Head of caudate nucleus (tissue), 42 donors: ENCODE measurements at regions not wholly inside any gene's neighbourhood (a gene's known extent, or its start where the extent isn't known, plus 50 kb on each side); places are given as distances from the start of the nearest gene placed in this dataset.

Experiments
- DNase-seq, 42 donors: peaks; one replicate each; pipeline versions ENCODE4 v3.0.0 to v3.0.0-alpha.2; 2020 to 2021; ENCODE audit warnings: mixed read lengths in 7 of 42
- intact Hi-C: fragments of 100-400 bp; cut with DNase I; formaldehyde crosslinking; loops from one replicate; pipeline ENCODE4 v1.15.0; 2022

DNA sequence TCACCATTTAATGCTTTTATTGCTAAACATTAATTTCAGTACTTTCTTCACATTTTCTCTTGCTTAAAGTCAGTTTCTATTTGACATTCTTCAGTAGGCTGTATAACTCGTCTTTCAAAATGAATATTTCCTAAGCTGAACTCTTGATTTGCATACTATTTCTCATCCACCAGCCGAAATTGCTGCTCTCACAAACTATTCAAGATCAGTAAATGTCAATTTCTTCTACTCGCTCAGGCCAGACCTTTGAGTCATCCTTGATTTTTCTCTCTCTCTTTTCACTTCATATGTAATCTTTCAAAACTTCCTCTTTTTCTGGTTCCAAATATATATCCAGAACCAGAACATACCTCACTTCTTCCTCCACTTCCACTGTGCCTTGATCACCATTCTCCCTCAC is 990.0 kb downstream of the KCNT2 start:
- intact Hi-C loops, result no loop called here
- DNase-seq, result no peak

DNA sequence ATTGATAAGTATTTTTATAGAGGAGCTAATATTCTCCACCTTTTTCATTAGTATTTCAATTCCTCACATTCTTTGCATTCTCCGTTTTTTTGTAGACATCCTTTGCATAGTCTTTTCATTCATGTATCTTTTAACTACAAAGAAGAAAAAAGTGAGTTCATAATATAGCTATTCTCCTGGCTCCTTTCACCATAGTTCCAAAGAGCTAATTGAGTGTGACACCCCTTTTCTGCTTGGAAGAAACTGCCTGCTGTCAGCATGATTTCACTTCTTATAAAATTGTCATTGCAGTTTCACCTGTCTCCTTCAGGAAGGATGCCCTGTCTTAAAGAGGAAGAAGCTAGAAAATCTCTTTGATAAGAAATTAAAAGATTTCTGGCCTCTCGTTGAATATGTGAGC is 991.1 kb downstream of the KCNT2 start:
- DNase-seq, result peak in 1 of 42 donors; percentile 4
- intact Hi-C loops, result no loop called here

DNA sequence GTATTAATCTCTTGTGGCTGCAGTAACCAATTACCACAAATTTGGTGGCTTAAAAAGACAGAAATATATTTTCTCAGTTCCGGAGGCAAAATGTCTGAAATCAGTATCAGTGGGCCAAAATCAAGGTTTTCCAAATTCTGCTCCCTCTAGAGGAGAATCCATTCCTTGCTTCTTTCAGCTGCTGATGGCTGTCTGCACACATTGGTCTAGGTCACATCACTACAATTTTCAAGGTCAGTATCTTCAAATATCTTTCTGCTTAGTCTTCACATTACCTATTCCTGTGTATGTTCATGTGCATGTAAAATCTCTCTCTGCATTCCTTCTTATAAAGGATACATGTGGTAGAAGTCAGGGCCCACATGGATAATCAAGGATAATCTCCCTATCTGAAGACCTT is 999.4 kb downstream of the KCNT2 start:
- no peak for DNase-seq
- intact Hi-C loops, result no loop called here

DNA sequence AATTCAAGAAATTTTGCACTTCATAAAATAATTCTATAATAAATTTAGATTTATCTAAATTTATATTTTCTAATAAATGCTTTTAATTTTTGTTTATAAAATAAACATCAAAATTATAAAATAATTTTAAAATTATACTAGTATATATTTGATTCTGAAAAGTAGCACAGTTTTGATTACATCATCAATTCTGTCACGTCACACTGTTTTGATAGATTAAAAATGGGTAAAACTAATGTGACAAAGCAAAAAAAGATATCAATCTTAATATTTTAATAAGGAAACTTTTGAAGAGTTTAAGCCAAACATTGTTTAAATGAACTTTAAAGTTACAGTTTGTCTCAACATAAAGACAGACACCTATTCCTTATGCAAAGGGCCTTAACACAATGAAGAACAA is 1001.8 kb downstream of the KCNT2 start:
- no peak for DNase-seq
- intact Hi-C loops, result no loop called here

DNA sequence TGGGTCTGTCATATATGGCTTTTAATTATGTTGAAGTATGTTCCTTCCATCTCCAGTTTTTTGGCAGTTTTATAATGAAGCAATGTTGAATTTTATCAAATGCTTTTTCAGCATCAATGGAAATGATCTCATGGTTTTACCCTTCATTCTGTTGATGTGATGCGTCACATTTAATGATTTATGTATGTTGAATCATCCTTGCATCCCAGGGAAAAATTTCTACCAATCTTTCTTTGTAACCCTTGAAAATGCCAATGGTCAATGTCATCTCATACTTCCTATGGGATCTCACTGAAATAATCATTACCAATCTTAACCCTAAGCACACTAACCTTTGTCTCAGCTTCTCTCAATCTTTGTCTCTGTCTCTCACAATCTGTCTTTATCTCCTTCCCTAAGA is 1004.0 kb downstream of the KCNT2 start:
- DNase-seq, result no peak
- intact Hi-C loops, result no loop called here

DNA sequence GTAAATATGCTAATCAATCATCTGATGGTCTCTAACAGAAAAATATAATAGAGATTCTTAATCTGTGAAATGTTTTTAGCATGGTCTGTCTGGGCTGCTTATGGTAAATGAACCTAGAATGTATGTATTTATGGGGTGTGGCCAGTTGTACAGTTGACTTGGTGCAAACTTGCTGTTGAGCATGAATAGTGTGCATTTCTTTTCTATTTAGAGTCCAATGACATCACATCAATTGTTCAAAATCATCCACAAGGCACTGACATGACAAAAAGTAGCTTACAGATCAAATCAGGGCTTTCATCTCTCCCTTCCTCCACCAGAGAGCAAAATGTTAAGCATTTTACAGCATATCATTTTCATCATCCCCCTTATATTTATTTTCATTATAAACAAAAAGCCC is 1010.3 kb downstream of the KCNT2 start:
- no peak for DNase-seq
- intact Hi-C loops, result no loop called here

DNA sequence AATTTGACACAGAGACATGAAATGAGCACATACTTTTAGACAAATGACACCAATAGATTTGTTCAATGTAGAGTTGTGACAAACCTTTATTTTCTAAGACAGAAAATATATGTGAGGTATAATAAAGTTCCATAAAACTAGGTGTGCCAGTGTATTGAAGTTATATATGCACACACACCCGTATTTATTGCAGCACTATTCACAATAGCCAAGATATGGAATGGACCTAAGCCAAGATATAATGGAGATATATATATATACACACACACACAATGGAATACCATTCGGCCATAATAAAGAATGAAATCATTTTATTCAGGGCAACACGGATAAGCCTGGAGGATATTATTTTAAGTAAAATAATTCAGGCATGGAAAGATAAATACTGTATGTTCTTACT is 1013.5 kb downstream of the KCNT2 start:
- intact Hi-C loops, result no loop called here
- no peak for DNase-seq

DNA sequence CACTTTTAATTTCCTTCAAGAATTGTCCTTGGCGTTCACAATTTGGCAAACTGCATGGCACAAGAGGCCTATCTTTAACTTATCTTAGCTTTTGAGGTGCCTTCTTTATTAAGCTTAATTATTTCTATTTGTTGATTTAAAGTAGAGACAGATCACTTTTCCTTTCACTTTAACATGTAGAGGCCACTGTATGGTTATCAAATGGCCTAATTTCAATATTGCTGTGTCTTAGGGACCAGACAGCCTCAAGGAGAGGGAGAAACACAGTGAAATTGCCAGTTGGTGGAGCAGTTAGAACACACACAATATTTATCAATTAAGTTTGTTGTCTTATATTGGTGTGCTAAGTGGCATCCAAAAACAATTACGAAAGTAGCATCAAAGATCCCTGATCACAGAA is 1013.9 kb downstream of the KCNT2 start:
- intact Hi-C loops, result no loop called here
- no peak for DNase-seq

DNA sequence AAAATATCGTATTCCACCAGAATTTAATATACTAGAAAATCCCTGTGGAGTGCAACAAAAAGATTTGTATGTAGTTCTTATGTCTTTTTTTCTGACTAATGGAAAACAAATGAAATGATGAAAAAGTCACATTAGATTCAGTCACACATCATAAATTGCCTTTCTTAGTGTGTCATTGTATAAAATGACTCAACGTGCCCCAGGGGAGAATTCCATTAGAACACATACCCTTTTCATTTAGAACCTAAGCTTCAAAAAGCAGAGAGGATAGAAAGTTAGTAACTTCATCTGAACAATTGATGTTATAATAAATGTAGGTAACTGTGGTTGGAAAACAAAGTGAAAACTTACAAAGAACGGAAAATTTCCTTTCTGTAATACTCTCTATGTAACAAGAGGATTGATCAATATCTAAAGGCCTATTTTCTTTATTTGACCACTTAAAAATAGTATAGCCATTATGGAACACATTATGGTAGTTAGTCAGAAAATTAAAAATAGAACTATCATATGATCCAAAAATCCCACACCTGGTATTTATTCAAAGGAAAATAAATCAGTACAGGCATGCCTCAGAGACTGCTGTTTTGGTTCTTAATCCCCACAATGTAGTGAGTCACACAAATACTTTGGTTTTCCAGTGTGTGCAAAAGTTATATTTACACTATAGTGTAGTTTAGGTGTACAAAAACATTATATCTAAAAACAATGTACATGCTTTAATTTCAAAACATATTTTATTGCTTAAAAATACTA is 1016.1 kb downstream of the KCNT2 start:
- DNase-seq, result no peak
- intact Hi-C loops, result no loop called here

DNA sequence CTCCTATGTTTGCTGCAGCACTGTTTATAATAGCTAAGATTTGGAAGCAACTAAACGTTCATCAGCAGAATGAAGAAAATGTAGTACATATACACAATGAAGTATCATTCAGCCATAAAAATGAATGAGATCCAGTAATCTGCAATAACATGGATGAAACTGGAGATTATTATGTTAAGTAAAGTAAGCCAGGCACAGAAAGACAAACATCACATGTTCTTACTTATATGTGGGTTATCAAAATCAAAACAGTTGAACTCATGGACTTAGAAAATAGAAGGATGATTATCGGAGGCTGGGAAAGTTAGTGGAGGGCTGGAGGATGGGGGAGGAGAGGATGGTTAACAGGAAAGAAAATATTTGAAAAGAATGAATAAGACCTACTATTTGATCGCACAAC is 1017.6 kb downstream of the KCNT2 start:
- intact Hi-C loops, result no loop called here
- no peak for DNase-seq

DNA sequence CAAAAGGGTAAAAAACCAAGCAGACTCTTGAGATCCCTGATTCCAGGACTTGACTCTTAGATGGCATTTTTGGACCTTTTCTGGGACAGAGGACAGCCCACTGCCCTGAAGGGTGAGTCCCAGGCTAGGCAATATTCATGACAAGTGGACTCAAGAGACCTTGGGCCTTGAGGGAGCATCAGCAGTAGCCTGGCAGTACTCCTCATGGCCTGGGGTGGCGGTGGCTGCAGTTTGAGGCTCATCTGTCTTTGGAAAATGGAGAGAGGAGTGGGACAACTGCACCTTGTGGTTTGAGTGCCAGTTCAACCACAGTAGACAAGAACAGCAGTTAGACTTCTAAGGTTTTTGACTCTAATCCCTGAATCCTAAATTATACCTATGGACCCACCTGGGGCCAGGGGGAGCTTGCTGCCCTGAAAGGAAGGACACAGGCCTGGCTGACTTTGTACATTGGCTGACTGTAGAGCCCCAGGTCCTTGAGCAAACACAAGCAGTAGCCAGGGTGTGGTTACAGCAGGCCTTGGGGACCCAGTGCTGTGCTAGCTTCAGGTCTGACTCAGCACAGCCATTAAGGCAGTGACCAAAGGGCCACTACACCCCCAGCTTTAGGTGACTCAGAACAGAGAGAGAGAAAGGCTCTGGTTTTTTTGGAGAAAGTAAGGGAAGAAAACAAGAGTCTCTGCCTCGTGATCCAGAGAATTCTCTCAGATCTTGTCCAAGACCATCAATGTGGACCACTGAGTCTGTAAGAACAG is 1023.2 kb downstream of the KCNT2 start:
- DNase-seq, result no peak

DNA sequence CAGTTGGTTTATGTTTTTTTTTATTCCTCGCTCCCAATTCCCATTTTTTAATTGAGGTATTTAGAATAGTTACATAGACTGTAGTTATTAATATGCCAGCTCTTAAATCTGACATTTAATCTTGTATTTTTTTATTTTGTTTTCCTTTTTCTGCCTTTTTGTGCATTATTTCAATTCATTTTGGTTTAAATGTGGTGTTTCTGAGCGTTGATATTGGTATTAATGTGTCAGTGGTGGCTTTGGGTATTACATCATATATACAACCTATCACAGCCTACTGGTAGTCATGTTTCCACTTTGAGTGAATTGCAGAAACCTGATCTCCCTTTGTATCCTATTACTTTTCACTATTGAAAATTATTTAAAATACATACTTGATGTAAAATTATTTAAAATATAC is 1027.3 kb downstream of the KCNT2 start:
- intact Hi-C loops, result no loop called here
- DNase-seq, result no peak

More for the DNA sequence above, 1023.2 kb downstream of the KCNT2 start:
- intact Hi-C loops, result no loop called here

DNA sequence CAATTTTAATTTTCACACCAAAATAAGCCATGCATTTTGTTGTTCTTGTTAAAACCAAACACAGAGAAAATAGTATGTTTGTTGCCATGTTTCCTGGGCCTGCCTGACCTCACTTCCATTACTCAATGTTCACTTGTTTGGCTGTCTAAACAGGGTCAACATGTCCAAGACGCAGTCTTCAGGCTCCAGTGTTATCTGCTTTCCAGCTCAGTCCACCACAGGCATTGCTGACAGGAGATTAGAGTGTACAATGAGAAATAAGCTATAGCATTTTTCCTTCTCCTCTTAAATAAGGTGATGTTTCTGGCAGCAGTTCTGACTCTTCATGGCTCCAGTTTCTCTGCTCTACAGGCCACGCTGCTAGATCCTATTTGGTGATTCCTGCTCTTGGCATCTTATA is 1030.5 kb downstream of the KCNT2 start:
- intact Hi-C loops, result no loop called here
- no peak for DNase-seq

DNA sequence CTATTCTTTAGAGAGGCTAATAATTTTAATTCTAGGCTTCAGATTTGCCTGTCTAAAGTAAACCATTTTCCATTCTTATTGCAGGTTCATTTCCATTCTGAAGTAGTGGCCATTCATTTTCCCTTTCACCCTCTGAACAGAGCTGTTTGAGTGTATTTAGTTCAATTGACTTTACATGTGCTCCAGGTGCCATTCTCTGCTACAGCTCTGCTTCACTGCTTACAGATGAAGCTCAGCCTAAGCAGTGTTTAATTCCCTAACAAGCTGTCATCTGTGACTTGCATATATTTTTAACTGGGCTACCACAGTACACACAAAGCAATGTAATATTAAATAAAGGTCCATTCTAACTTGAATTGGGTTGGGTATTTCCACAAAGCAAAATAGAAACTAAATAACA is 1031.6 kb downstream of the KCNT2 start:
- intact Hi-C loops, result no loop called here
- no peak for DNase-seq

DNA sequence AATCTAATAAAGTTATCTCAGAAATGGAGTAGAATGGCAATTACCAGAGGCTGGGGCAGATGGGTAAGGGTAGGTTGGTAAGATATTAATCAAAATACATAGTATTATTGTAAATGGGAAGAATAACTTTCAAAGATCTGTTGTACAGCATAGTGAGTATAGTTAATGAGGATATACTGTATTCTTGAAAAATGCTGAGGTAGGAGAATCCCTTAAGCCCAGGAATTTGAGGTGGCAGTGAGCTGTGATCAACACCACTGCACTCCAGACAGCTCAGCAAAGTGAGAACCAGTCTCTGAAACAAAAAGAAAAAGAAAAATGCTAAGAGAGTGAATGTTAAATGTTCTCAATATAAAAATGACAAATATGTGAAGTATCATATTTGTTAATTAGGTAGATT is 1033.7 kb downstream of the KCNT2 start:
- intact Hi-C loops, result no loop called here
- DNase-seq, result no peak

DNA sequence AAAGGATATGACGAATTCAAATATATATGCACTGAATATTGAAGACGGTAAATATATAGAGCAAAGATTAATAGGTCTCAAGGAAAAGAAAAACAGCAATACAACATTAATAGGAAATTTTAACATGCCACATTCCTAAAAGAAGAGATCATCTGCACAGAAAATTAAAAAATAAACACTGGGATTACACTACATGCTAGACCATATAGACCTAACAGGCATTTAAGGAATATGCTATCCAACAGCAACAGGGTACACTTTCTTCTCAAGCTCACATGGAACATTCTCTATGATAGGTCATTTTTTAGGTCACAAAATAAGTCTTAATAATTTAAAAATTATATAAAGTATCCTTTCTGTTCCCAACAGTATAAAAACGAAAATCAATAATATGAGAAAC is 1038.3 kb downstream of the KCNT2 start:
- intact Hi-C loops, result no loop called here

DNA sequence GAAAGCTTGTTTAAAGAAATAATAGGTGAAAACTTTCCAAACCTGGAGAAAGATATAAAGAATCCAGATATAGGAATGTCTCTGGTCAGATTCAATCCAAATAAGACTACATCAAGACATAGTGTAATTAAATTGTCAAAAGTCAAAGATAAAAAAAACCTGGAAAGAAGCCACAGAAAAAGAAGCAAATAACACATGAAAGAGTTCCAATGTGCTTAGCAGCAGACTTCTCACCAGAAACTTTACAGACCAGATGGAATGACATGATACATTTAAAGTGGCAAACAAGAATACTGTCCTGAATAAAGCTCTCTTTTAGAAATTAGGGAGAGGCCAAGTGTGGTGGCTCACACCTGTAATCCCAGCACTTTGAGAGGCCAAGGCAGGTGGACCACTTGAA is 1039.9 kb downstream of the KCNT2 start:
- no peak for DNase-seq
- intact Hi-C loops, result no loop called here

More for the DNA sequence above, 1038.3 kb downstream of the KCNT2 start:
- DNase-seq, result no peak

DNA sequence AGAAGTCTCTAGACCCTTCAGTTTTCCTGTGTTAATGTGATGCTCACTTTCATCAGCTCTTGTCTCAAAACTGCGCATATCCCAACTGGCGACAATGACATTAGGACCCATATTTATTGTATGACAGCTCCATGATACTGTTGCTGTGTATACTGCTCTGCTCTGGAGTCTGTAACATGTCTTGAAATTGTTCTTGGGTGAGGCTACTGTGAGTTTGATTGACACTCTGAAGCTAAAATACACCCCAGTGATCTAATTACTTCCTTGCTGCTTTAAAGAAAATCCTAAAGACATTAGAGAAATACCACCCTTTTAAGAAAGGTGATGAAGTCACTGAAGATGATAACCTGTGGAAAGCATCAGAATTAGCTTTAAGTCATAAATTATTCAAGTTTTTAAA is 1046.2 kb downstream of the KCNT2 start:
- DNase-seq, result no peak
- intact Hi-C loops, result no loop called here

DNA sequence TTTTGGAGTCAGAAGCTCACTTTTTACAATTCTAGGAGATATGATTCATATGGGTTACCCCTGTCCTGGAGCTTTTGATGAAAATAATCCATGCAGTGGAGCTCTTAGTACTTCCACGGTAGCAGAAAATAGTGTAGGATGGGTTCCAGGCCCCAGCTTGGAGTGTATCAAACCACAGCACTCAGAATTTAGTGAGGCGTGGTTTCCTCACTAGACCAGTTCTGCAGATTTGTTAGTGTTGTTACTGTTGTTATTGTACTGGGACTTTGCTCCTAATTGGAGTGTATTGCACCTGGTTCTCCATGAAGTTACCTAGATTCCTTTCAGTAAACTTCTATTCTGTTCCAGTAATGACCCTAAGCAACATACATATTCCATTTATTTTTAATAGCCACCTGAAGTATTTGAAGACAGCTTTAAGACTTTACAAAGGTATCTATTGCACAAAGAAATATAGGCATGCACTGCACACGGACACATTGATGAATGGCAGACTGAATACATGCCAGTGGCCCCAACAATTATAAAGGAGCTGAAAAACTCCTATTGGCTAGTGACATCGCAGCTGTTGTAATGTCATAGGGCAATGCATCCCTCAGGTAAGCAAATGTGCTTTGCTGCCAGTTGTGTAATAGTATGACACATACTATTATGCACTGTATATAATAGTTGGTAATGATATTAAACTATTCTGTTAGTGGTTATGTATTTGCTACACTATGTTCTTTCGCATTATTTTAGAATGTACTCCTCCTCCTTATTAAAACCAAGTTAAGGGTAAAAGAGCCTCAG is 1058.0 kb downstream of the KCNT2 start:
- intact Hi-C loops, result no loop called here
- DNase-seq, result no peak

DNA sequence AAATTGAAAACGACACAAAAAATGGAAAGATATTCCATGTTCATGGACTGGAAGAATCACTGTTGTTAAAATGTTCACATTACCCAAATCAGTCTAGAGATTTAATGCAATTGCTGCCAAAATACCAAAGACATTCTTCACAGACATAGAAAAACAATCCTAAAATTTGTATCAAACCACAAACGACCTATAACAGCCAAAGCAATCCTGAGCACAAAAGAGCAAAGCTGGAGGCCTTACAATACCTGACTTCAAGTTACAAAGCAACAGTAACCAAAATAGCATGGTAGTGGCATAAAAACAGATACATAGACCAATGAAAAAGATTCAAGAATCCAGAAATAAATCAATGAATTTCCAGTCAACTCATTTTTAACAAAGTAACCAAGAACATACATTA is 1077.3 kb downstream of the KCNT2 start:
- no peak for DNase-seq
- intact Hi-C loops, result no loop called here
